Left lung (tissue), 4 donors: ENCODE measurements at regions not wholly inside any gene's neighbourhood (a gene's known extent, or its start where the extent isn't known, plus 50 kb on each side); places are given as distances from the start of the nearest gene placed in this dataset.
A peak's percentile ranks its signal among the peaks of the same experiment; 100 is the strongest.
"Not testable (repeated sequence)": the region's sequence is repeated elsewhere in the genome, so short reads cannot be mapped to it uniquely, and the experiment has no call there.

Experiments
- ATAC-seq: fragments of 200-7000 bp; cut with Tn5 transposase; one replicate; pipeline ENCODE4 v1.9.1; 2020; ENCODE audit warnings: moderate library complexity
- DNase-seq, 4 donors: peaks; one replicate each; pipeline ENCODE4 v3.0.0-alpha.2; 2013 to 2020
- H3K27ac ChIP-seq, 2 donors: fragments of 200-600 bp; sonication (generic) in 1 of 2; one replicate each; pipeline versions ENCODE4 v1.5.0 to v1.8.0; 2020 to 2021
- H3K27me3 ChIP-seq, 2 donors: fragments of 200-600 bp; sonication (generic) in 1 of 2; one replicate each; pipeline versions ENCODE4 v1.5.0 to v1.8.0; 2020 to 2021
- H3K36me3 ChIP-seq, 2 donors: fragments of 200-600 bp; sonication (generic) in 1 of 2; one replicate each; pipeline versions ENCODE4 v1.5.0 to v1.8.0; 2020 to 2021
- H3K4me1 ChIP-seq, 2 donors: fragments of 200-600 bp; one replicate each; pipeline ENCODE4 v1.8.0; 2021
- H3K4me3 ChIP-seq, 2 donors: fragments of 200-600 bp; sonication (generic) in 1 of 2; one replicate each; pipeline versions ENCODE4 v1.5.0 to v1.8.0; 2020 to 2021; ENCODE audit warnings: mild to moderate bottlenecking in 1 of 2
- H3K9me3 ChIP-seq, 2 donors: fragments of 200-600 bp; sonication (generic) in 1 of 2; one replicate each; pipeline versions ENCODE4 v1.5.0 to v1.8.0; 2020 to 2021
- CTCF ChIP-seq, 2 donors: fragments of 200-600 bp; sonication (generic) in 1 of 2; IDR thresholded peaks; one replicate each; pipeline versions ENCODE4 v1.5.0 to v1.8.0; 2021; ENCODE audit warnings: antibody characterized with exemption in 2 of 2
- intact Hi-C, 2 donors: fragments of 100-400 bp; cut with DNase I; formaldehyde crosslinking; loops; one replicate each; pipeline versions ENCODE4 v1.11.2 to v1.14.2; 2022
- donor health status: DM: no; HTN: yes; CAD: no.
- donor health status: DM: no; HTN: no; CAD: no.

- no peak for TF ChIP-seq CTCF (IDR thresholded peaks at IDR 0.05)
- Histone ChIP-seq H3K4me1 (no peaks in the 10 kb centered on the region), H3K9me3 (no peaks in the 10 kb centered on the region), H3K27ac (no peak overlapping the region), H3K36me3 (no peaks in the 10 kb centered on the region), H3K4me3 (no peak overlapping the region), H3K27me3 (peaks cover 0 to 13% of the 10 kb centered on the region in 2 donors)
- intact Hi-C loops: no loop called here
- no peak for ATAC-seq
- DNase-seq: no peak
Observed at GRCh38 chrX:114500622-114501021, 83.3 kb upstream of the HTR2C start.

- Histone ChIP-seq H3K27me3 (peaks cover 0 to 4% of the 10 kb centered on the region in 2 donors), H3K4me3 (no peak overlapping the region), H3K36me3 (no peaks in the 10 kb centered on the region), H3K9me3 (no peaks in the 10 kb centered on the region), H3K4me1 (no peaks in the 10 kb centered on the region), H3K27ac (no peak overlapping the region)
- intact Hi-C loops: no loop called here
- DNase-seq: peak in 1 of 4 donors; percentile 25
- no peak for ATAC-seq
- TF ChIP-seq CTCF (IDR thresholded peaks at IDR 0.05): no peak
Observed at GRCh38 chrX:114508756-114509155, 75.1 kb upstream of the HTR2C start.

GRCh38 chrX:114519524-114519923, 64.4 kb upstream of the HTR2C start:
- no peak for TF ChIP-seq CTCF (IDR thresholded peaks at IDR 0.05)
- peaks cover 0 to 11% of the 10 kb centered on the region in 2 donors for H3K9me3 ChIP-seq
- intact Hi-C loops: no loop called here
- no peaks in the 10 kb centered on the region for H3K27me3 ChIP-seq
- H3K4me1 ChIP-seq: no peaks in the 10 kb centered on the region
- no peak overlapping the region for H3K4me3 ChIP-seq
- no peak for DNase-seq
- ATAC-seq: no peak
- H3K27ac ChIP-seq: no peak overlapping the region
- H3K36me3 ChIP-seq: no peaks in the 10 kb centered on the region

- DNase-seq, ATAC-seq, H3K4me1 ChIP-seq, H3K27me3 ChIP-seq, H3K27ac ChIP-seq, H3K36me3 ChIP-seq, H3K4me3 ChIP-seq, intact Hi-C loops: not testable (repeated sequence)
- peaks cover 0 to 11% of the 10 kb centered on the region in 2 donors for H3K9me3 ChIP-seq
Observed at GRCh38 chrX:114520701-114521100, 63.2 kb upstream of the HTR2C start.

- H3K27me3 ChIP-seq: peaks cover 0 to 6% of the 10 kb centered on the region in 2 donors
- TF ChIP-seq CTCF (IDR thresholded peaks at IDR 0.05): no peak
- DNase-seq: peak in 2 of 4 donors; percentile 5 to 19
- no peaks in the 10 kb centered on the region for H3K4me1 ChIP-seq
- ATAC-seq: no peak
- H3K27ac ChIP-seq: no peak overlapping the region
- H3K9me3 ChIP-seq: no peaks in the 10 kb centered on the region
- no peak overlapping the region for H3K4me3 ChIP-seq
- intact Hi-C loops: no loop called here
- H3K36me3 ChIP-seq: no peaks in the 10 kb centered on the region
Observed at GRCh38 chrX:114532111-114532805, 51.6 kb upstream of the HTR2C start.
